OCI-LY7 (cell line): ENCODE measurements at regions not wholly inside any gene's neighbourhood (a gene's known extent, or its start where the extent isn't known, plus 50 kb on each side); places are given as distances from the start of the nearest gene placed in this dataset.

Experiments
- BruUV-seq: library from RNA; stranded (reverse); fragments of 400-500 nt; replicated peaks from 2 replicates; lab custom pipeline; 2021; lab: Mats Ljungman, UMichigan
- CTCF ChIA-PET: fragments of 300-600 bp; sonication (Branson Sonifier 250); formaldehyde crosslinking; loops from one replicate; lab custom pipeline; 2022; ENCODE audit warnings: antibody characterized with exemption; ENCODE audit not compliant: unreplicated experiment; lab: Charles Lee
- POLR2A ChIA-PET: fragments of 300-600 bp; sonication (Branson Sonifier 250); formaldehyde crosslinking; loops from one replicate; lab custom pipeline; 2022; ENCODE audit warnings: antibody characterized with exemption; lab: Charles Lee
- DNase-seq: peaks from one replicate; pipeline ENCODE4 v3.0.0-alpha.2; 2015; ENCODE audit warnings: low spot score
- H2AFZ ChIP-seq: fragments of 200-600 bp; sonication (generic), shearing (Covaris generic); 2 replicates; pipeline ENCODE4 v1.6.1; 2014; ENCODE audit warnings: mild to moderate bottlenecking, antibody characterized with exemption, low read length, moderate library complexity
- H3K27ac ChIP-seq: fragments of 200-600 bp; sonication (generic); 2 replicates; pipeline ENCODE4 v1.5.1; 2014; ENCODE audit warnings: mixed run types, low read depth, mild to moderate bottlenecking, moderate library complexity, low read length, inconsistent platforms; ENCODE audit not compliant: poor library complexity, severe bottlenecking
- H3K36me3 ChIP-seq: fragments of 200-600 bp; sonication (generic); 2 replicates; pipeline ENCODE4 v1.6.1; 2014; ENCODE audit warnings: mild to moderate bottlenecking, antibody characterized with exemption, low read length, moderate library complexity, mixed read lengths; ENCODE audit not compliant: insufficient read depth
- H3K4me1 ChIP-seq: fragments of 200-600 bp; sonication (generic); 2 replicates; pipeline ENCODE4 v1.5.1; 2014; ENCODE audit warnings: mild to moderate bottlenecking, low read length; ENCODE audit not compliant: insufficient read depth, poor library complexity, severe bottlenecking
- H3K4me2 ChIP-seq: fragments of 200-600 bp; sonication (generic); 2 replicates; pipeline ENCODE4 v1.6.1; 2014; ENCODE audit warnings: mild to moderate bottlenecking, low read length
- H3K4me3 ChIP-seq: fragments of 200-600 bp; sonication (generic); 2 replicates; pipeline ENCODE4 v1.5.1; 2014; ENCODE audit warnings: mild to moderate bottlenecking, low read depth, low read length; ENCODE audit not compliant: poor library complexity, severe bottlenecking
- H3K79me2 ChIP-seq: fragments of 200-600 bp; sonication (generic); 2 replicates; pipeline ENCODE4 v1.6.1; 2016; ENCODE audit warnings: low read depth, mild to moderate bottlenecking, low read length, moderate library complexity, mixed read lengths; ENCODE audit not compliant: insufficient read depth
- H3K9me2 ChIP-seq: fragments of 200-600 bp; sonication (generic); 2 replicates; pipeline ENCODE4 v1.6.1; 2016; ENCODE audit warnings: mild to moderate bottlenecking, low read length, mixed read lengths; ENCODE audit not compliant: insufficient read depth
- H3K9me3 ChIP-seq: fragments of 200-600 bp; sonication (generic); 2 replicates; pipeline ENCODE4 v1.6.1; 2014; ENCODE audit warnings: mild to moderate bottlenecking, mixed run types, low read length, mixed read lengths
- H4K20me1 ChIP-seq: fragments of 200-600 bp; sonication (generic); 2 replicates; pipeline ENCODE4 v1.6.1; 2014; ENCODE audit warnings: mild to moderate bottlenecking, antibody characterized with exemption, low read length, moderate library complexity, mixed read lengths; ENCODE audit not compliant: insufficient read depth
- EZH2phosphoT487 ChIP-seq: fragments of 200-600 bp; sonication (generic); IDR thresholded peaks from 2 replicates; pipeline ENCODE4 v1.6.1; 2018; ENCODE audit warnings: low read depth, borderline replicate concordance, mild to moderate bottlenecking, mixed run types, antibody characterized with exemption, low read length, moderate library complexity, mixed read lengths
- intact Hi-C: fragments of 100-400 bp; cut with micrococcal nuclease; formaldehyde crosslinking; loops from one replicate; pipeline ENCODE4 v1.10.0; 2022; ENCODE audit not compliant: unreplicated experiment
- TF ChIP-seq, protein P1 (sequence below): fragments of 200-600 bp; sonication (generic); conservative IDR thresholded peaks from 2 replicates; pipeline ENCODE4 v1.5.1; 2014; ENCODE audit warnings: mild to moderate bottlenecking, antibody characterized with exemption, low read length, moderate library complexity, mixed read lengths

DNA sequence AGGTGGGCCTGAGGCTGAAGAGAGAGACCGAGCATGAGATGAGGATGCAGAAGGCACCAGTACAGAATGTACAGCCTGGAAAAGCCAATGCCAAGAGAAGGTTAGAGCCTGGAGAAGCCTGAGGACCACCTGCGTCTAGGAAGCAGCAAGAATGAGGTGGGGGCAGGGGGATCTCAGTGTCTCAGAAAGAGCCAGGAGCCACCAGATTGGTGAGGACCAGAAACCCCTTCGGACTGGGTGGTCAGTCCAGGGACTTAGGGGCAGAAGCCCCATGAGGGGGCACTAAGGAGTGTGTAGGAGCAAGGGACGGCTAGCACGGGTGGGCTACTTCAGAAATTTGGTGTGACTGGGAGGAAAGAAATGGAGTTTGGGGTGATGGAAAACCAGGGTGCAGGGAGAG is 205.9 kb upstream of the RNF32 start:
- TF ChIP-seq, protein P1, sequence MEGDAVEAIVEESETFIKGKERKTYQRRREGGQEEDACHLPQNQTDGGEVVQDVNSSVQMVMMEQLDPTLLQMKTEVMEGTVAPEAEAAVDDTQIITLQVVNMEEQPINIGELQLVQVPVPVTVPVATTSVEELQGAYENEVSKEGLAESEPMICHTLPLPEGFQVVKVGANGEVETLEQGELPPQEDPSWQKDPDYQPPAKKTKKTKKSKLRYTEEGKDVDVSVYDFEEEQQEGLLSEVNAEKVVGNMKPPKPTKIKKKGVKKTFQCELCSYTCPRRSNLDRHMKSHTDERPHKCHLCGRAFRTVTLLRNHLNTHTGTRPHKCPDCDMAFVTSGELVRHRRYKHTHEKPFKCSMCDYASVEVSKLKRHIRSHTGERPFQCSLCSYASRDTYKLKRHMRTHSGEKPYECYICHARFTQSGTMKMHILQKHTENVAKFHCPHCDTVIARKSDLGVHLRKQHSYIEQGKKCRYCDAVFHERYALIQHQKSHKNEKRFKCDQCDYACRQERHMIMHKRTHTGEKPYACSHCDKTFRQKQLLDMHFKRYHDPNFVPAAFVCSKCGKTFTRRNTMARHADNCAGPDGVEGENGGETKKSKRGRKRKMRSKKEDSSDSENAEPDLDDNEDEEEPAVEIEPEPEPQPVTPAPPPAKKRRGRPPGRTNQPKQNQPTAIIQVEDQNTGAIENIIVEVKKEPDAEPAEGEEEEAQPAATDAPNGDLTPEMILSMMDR: no peak
- no peak for TF ChIP-seq EZH2phosphoT487
- intact Hi-C loops: no loop called here
- no peak overlapping the region for H3K4me3 ChIP-seq
- no peaks in the 10 kb centered on the region for H3K36me3 ChIP-seq
- no peak overlapping the region for H3K27ac ChIP-seq
- DNase-seq: no peak
- H3K9me3 ChIP-seq: no peaks in the 10 kb centered on the region
- no peaks in the 10 kb centered on the region for H3K79me2 ChIP-seq
- CTCF ChIA-PET: no interaction called here
- no peak overlapping the region for H3K4me2 ChIP-seq
- no peaks in the 10 kb centered on the region for H3K9me2 ChIP-seq
- no peaks in the 10 kb centered on the region for H4K20me1 ChIP-seq
- H3K4me1 ChIP-seq: no peaks in the 10 kb centered on the region
- BruUV-seq: no TSS peak
- POLR2A ChIA-PET: no interaction called here
- H2AFZ ChIP-seq: no peak overlapping the region

- H3K36me3 ChIP-seq: no peaks in the 10 kb centered on the region
- H3K27ac ChIP-seq: no peak overlapping the region
- H4K20me1 ChIP-seq: no peaks in the 10 kb centered on the region
- no peak for DNase-seq
- no peaks in the 10 kb centered on the region for H3K9me2 ChIP-seq
- BruUV-seq: no TSS peak
- no peak for TF ChIP-seq EZH2phosphoT487
- TF ChIP-seq, protein P1: no peak
- no peaks in the 10 kb centered on the region for H3K4me1 ChIP-seq
- POLR2A ChIA-PET: no interaction called here
- CTCF ChIA-PET: no interaction called here
- H3K9me3 ChIP-seq: no peaks in the 10 kb centered on the region
- no peak overlapping the region for H3K4me3 ChIP-seq
- no peak overlapping the region for H3K4me2 ChIP-seq
- intact Hi-C loops: no loop called here
- H3K79me2 ChIP-seq: no peaks in the 10 kb centered on the region
- H2AFZ ChIP-seq: no peak overlapping the region
These were observed 208.6 kb upstream of the RNF32 start for GRCh38 chr7:156432018-156432417.

DNA sequence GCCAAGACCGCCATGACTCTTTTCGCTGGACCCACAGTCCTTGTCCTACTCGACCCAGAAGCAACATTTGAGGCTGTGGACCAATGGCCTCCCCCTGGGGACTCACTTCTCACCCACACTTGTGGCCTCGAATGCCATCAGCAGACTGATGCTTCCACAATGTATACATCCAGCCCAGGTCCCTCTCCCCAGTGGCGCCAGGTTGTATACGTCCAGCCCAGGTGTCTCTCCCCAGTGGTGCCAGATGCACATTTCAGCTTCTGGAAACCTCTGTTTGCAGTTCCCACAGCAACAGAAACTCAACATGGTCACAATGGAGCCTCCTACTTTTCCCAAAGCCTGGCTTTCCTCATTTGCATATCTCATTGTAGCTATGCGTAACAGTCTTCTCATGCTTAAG is 210.5 kb upstream of the RNF32 start:
- H4K20me1 ChIP-seq: no peaks in the 10 kb centered on the region
- H3K9me2 ChIP-seq: no peaks in the 10 kb centered on the region
- POLR2A ChIA-PET: interaction anchor here (0.5 kb wide), 2 partner anchors 423 to 791 kb away, joined by 3 read pairs; no protein-coding TSS in a partner anchor
- no peaks in the 10 kb centered on the region for H3K9me3 ChIP-seq
- BruUV-seq: no TSS peak
- H3K4me2 ChIP-seq: no peak overlapping the region
- TF ChIP-seq EZH2phosphoT487: no peak
- TF ChIP-seq, protein P1: no peak
- intact Hi-C loops: no loop called here
- no peaks in the 10 kb centered on the region for H3K36me3 ChIP-seq
- no peaks in the 10 kb centered on the region for H3K4me1 ChIP-seq
- no peak overlapping the region for H2AFZ ChIP-seq
- no peak for DNase-seq
- H3K27ac ChIP-seq: no peak overlapping the region
- no peak overlapping the region for H3K4me3 ChIP-seq
- H3K79me2 ChIP-seq: no peaks in the 10 kb centered on the region
- CTCF ChIA-PET: no interaction called here
